ENCODE measurements at regions not wholly inside any gene's neighbourhood (a gene's known extent, or its start where the extent isn't known, plus 50 kb on each side); places are given as distances from the start of the nearest gene placed in this dataset.
A peak's percentile ranks its signal among the peaks of the same experiment; 100 is the strongest.

- TF ChIP-seq FOXP4 (CRISPR knock-in tag; IDR thresholded peaks at IDR 0.05) = no peak
These were observed 599.6 kb downstream of the EPM2A start (continued) for GRCh38 chr6:145135702-145136101.

GRCh38 chr6:145137425-145137824 lies 597.9 kb downstream of the EPM2A start:
- TF ChIP-seq EMX1 (CRISPR knock-in tag; IDR thresholded peaks at IDR 0.05) (no peak), ELF4 (CRISPR knock-in tag; IDR thresholded peaks at IDR 0.05; ENCODE audit: low read depth) (no peak), CREB1 (CRISPR knock-in tag; IDR thresholded peaks at IDR 0.05) (no peak), AFF4 (CRISPR knock-in tag; IDR thresholded peaks at IDR 0.05; ENCODE audit: borderline replicate concordance) (no peak), PRRX2 (CRISPR knock-in tag; IDR thresholded peaks at IDR 0.05) (no peak), FOXK1 (CRISPR knock-in tag; IDR thresholded peaks at IDR 0.05) (no peak)
- ATAC-seq (peak; percentile 44; the same call in 1 of the 2 replicates), DNase-seq (ENCODE audit: low spot score) (no peak)
- no peak overlapping the region for H3K27ac Mint-ChIP-seq
- H3K9me3 Mint-ChIP-seq = no peaks in the 10 kb centered on the region
- ChIA-PET CTCF (interaction anchor here (0.7 to 1.2 kb wide), 6 partner anchors 28 to 554 kb away, joined by 3 to 6 read pairs (median 4); no protein-coding TSS in a partner anchor), POLR2A (no interaction called here)
- H3K4me3 Mint-ChIP-seq = no peak overlapping the region
- no peaks in the 10 kb centered on the region for H3K36me3 Mint-ChIP-seq
- H3K4me1 Mint-ChIP-seq = peaks cover 8% of the 10 kb centered on the region
- H3K27me3 Mint-ChIP-seq (ENCODE audit: low read depth) = no peaks in the 10 kb centered on the region

GRCh38 chr6:145138469-145139139 lies 596.7 kb downstream of the EPM2A start:
- no peak overlapping the region for H3K27ac Mint-ChIP-seq
- no peak overlapping the region for H3K4me3 Mint-ChIP-seq
- POLR2A ChIA-PET = no interaction called here

More at GRCh38 chr6:145138469-145139139, 596.7 kb downstream of the EPM2A start:
- no peaks in the 10 kb centered on the region for H3K36me3 Mint-ChIP-seq
- DNase-seq (ENCODE audit: low spot score) (no peak), ATAC-seq (no peak)
- no peaks in the 10 kb centered on the region for H3K9me3 Mint-ChIP-seq
- peaks cover 8% of the 10 kb centered on the region for H3K4me1 Mint-ChIP-seq
- peak; percentile 97 for TF ChIP-seq HMGA2 (CRISPR knock-in tag; IDR thresholded peaks at IDR 0.05)
- TF ChIP-seq AR (CRISPR knock-in tag; IDR thresholded peaks at IDR 0.05) = no peak
- no peaks in the 10 kb centered on the region for H3K27me3 Mint-ChIP-seq (ENCODE audit: low read depth)
- CTCF ChIA-PET = no interaction called here

Data from WTC11 (cell line).